ENCODE measurements at regions not wholly inside any gene's neighbourhood (a gene's known extent, or its start where the extent isn't known, plus 50 kb on each side); places are given as distances from the start of the nearest gene placed in this dataset.

GRCh38 chr1:91092503-91092902, 70.7 kb upstream of the ZNF644 start:
- DNase-seq = no peak

GRCh38 chr1:91091812-91092211, 70.0 kb upstream of the ZNF644 start:
- DNase-seq = no peak

- peak; percentile 46 for DNase-seq
These were observed 58.8 kb upstream of the ZNF644 start for GRCh38 chr1:91080650-91081049.

GRCh38 chr1:91078859-91079258, 57.0 kb upstream of the ZNF644 start:
- no peak for DNase-seq

- no peak for DNase-seq
These were observed 55.0 kb upstream of the ZNF644 start for GRCh38 chr1:91076834-91077233.

GRCh38 chr1:91075233-91076135, 53.6 kb upstream of the ZNF644 start:
- no peak for DNase-seq

- DNase-seq = no peak
These were observed 51.5 kb upstream of the ZNF644 start for GRCh38 chr1:91073299-91073698.

GRCh38 chr1:91071838-91072237, 50.0 kb upstream of the ZNF644 start:
- no peak for DNase-seq

Measured in inflammatory macrophage treated with lipopolysaccharide for 4 hours (primary cell).